WTC11 (cell line): ENCODE measurements at regions not wholly inside any gene's neighbourhood (a gene's known extent, or its start where the extent isn't known, plus 50 kb on each side); places are given as distances from the start of the nearest gene placed in this dataset.

ENCODE experiments used
- ATAC-seq: fragments of 200-7000 bp; cut with Tn5 transposase; 2 replicates; pipeline ENCODE4 v1.10.0; 2021; ENCODE audit warnings: mild to moderate bottlenecking, moderate library complexity
- CTCF ChIA-PET: fragments of 300-600 bp; sonication (Branson Sonifier 250); formaldehyde crosslinking; loops from one replicate; lab custom pipeline; 2021; ENCODE audit warnings: antibody characterized with exemption; lab: Charles Lee
- POLR2A ChIA-PET: fragments of 350-600 bp; sonication (Branson Sonifier 250); formaldehyde crosslinking; loops from one replicate; lab custom pipeline; 2021; ENCODE audit warnings: antibody characterized with exemption; lab: Charles Lee
- DNase-seq: peaks from one replicate; pipeline ENCODE4 v3.0.0; 2021; ENCODE audit warnings: low spot score
- H3K27ac Mint-ChIP-seq: 2 replicates; pipeline ENCODE4 v1.8.0; 2021; ENCODE audit warnings: mixed read lengths
- H3K27me3 Mint-ChIP-seq: 2 replicates; pipeline ENCODE4 v1.8.0; 2021; ENCODE audit warnings: low read depth, mild to moderate bottlenecking, moderate library complexity, mixed read lengths
- H3K36me3 Mint-ChIP-seq: 2 replicates; pipeline ENCODE4 v1.8.0; 2021; ENCODE audit warnings: mixed read lengths
- H3K4me1 Mint-ChIP-seq: 2 replicates; pipeline ENCODE4 v1.8.0; 2022; ENCODE audit warnings: mixed read lengths
- H3K4me3 Mint-ChIP-seq: 2 replicates; pipeline ENCODE4 v1.8.0; 2021; ENCODE audit warnings: mild to moderate bottlenecking, moderate library complexity, mixed read lengths
- H3K9me3 Mint-ChIP-seq: 2 replicates; pipeline ENCODE4 v1.8.0; 2021; ENCODE audit warnings: mixed read lengths
- CDX4 ChIP-seq: fragments of 250-450 bp; sonication (Bioruptor Pico); IDR thresholded peaks from 2 replicates; pipeline ENCODE4 v1.9.0; 2021; ENCODE audit warnings: moderate library complexity, mild to moderate bottlenecking, inconsistent platforms, borderline replicate concordance
- CREB1 ChIP-seq: sonication (generic); formaldehyde crosslinking; IDR thresholded peaks from 2 replicates; pipeline ENCODE4 v1.8.0; 2023; ENCODE audit warnings: mild to moderate bottlenecking, missing genetic modification reagents
- CTCF ChIP-seq: fragments of 200-600 bp; IDR thresholded peaks from 2 replicates; pipeline ENCODE4 v1.8.0; 2022; ENCODE audit warnings: antibody characterized with exemption
- E2F4 ChIP-seq: sonication (generic); formaldehyde crosslinking; IDR thresholded peaks from 2 replicates; pipeline ENCODE4 v1.8.1; 2022; ENCODE audit warnings: low read depth, mild to moderate bottlenecking, moderate library complexity, missing genetic modification reagents, borderline replicate concordance
- E2F5 ChIP-seq: sonication (generic); formaldehyde crosslinking; IDR thresholded peaks from 2 replicates; pipeline ENCODE4 v1.8.1; 2022; ENCODE audit warnings: mild to moderate bottlenecking, moderate library complexity, missing genetic modification reagents
- ETV6 ChIP-seq: sonication (generic); formaldehyde crosslinking; IDR thresholded peaks from 2 replicates; pipeline ENCODE4 v1.8.1; 2022; ENCODE audit warnings: mild to moderate bottlenecking, missing genetic modification reagents
- FOXP4 ChIP-seq: sonication (generic); formaldehyde crosslinking; IDR thresholded peaks from 2 replicates; pipeline ENCODE4 v1.8.0; 2022; ENCODE audit warnings: mild to moderate bottlenecking, missing genetic modification reagents
- HMGXB4 ChIP-seq: sonication (generic); formaldehyde crosslinking; IDR thresholded peaks from 2 replicates; pipeline ENCODE4 v1.8.1; 2023; ENCODE audit warnings: mild to moderate bottlenecking, moderate library complexity, missing genetic modification reagents
- IRF1 ChIP-seq: sonication (generic); formaldehyde crosslinking; IDR thresholded peaks from 2 replicates; pipeline ENCODE4 v1.8.0; 2023; ENCODE audit warnings: missing genetic modification reagents
- JAZF1 ChIP-seq: fragments of 250-450 bp; sonication (Bioruptor Pico); IDR thresholded peaks from 2 replicates; pipeline ENCODE4 v1.9.0; 2021; ENCODE audit warnings: moderate library complexity, mild to moderate bottlenecking, inconsistent platforms
- MXD4 ChIP-seq: fragments of 250-450 bp; sonication (Bioruptor Pico); IDR thresholded peaks from 2 replicates; pipeline ENCODE4 v1.8.0; 2021; ENCODE audit warnings: mild to moderate bottlenecking, moderate library complexity, borderline replicate concordance
- OVOL2 ChIP-seq: fragments of 250-450 bp; sonication (Bioruptor Pico); IDR thresholded peaks from 2 replicates; pipeline ENCODE4 v1.9.0; 2021; ENCODE audit warnings: mild to moderate bottlenecking, borderline replicate concordance
- PREB ChIP-seq: sonication (generic); formaldehyde crosslinking; IDR thresholded peaks from 2 replicates; pipeline ENCODE4 v1.8.1; 2022; ENCODE audit warnings: mild to moderate bottlenecking, missing genetic modification reagents, moderate library complexity, borderline replicate concordance
- SP1 ChIP-seq: sonication (generic); formaldehyde crosslinking; conservative IDR thresholded peaks from 2 replicates; pipeline ENCODE4 v1.8.1; 2022; ENCODE audit warnings: missing genetic modification reagents
- TEAD4 ChIP-seq: sonication (generic); formaldehyde crosslinking; IDR thresholded peaks from 2 replicates; pipeline ENCODE4 v1.8.0; 2022; ENCODE audit warnings: mild to moderate bottlenecking, missing genetic modification reagents
- TP53 ChIP-seq: sonication (generic); formaldehyde crosslinking; IDR thresholded peaks from 2 replicates; pipeline ENCODE4 v1.8.1; 2023; ENCODE audit warnings: mild to moderate bottlenecking, missing genetic modification reagents
- ZNF121 ChIP-seq: sonication (generic); formaldehyde crosslinking; IDR thresholded peaks from 2 replicates; pipeline ENCODE4 v1.8.0; 2023; ENCODE audit warnings: missing genetic modification reagents
- ZNF138 ChIP-seq: sonication (generic); formaldehyde crosslinking; conservative IDR thresholded peaks from 2 replicates; pipeline ENCODE4 v1.8.1; 2022; ENCODE audit warnings: mild to moderate bottlenecking, moderate library complexity, missing genetic modification reagents
- ZNF263 ChIP-seq: sonication (generic); formaldehyde crosslinking; IDR thresholded peaks from 2 replicates; pipeline ENCODE4 v1.8.1; 2022; ENCODE audit warnings: low read depth, mild to moderate bottlenecking, moderate library complexity, missing genetic modification reagents
- ZNF396 ChIP-seq: fragments of 250-450 bp; sonication (Bioruptor Pico); IDR thresholded peaks from 2 replicates; pipeline ENCODE4 v1.8.0; 2021; ENCODE audit warnings: mild to moderate bottlenecking, moderate library complexity, borderline replicate concordance
- ZSCAN18 ChIP-seq: fragments of 250-450 bp; sonication (Bioruptor Pico); IDR thresholded peaks from 2 replicates; pipeline ENCODE4 v2.1.2; 2022; ENCODE audit warnings: mild to moderate bottlenecking, moderate library complexity

GRCh38 chr1:110731529-110731928, 56.8 kb upstream of the KCNA3 start:
- ChIA-PET CTCF (no interaction called here), POLR2A (no interaction called here)
- no peaks in the 10 kb centered on the region for H3K36me3 Mint-ChIP-seq
- no peak overlapping the region for H3K27ac Mint-ChIP-seq
- TF ChIP-seq ZNF138 (CRISPR knock-in tag) (no peak), SP1 (CRISPR knock-in tag) (no peak), CTCF (no peak), E2F5 (no peak), JAZF1 (CRISPR knock-in tag) (no peak), IRF1 (CRISPR knock-in tag) (no peak), HMGXB4 (CRISPR knock-in tag) (no peak), ZNF396 (CRISPR knock-in tag) (no peak), ZNF263 (no peak)
- no peaks in the 10 kb centered on the region for H3K9me3 Mint-ChIP-seq
- H3K4me3 Mint-ChIP-seq: no peak overlapping the region
- no peak for DNase-seq
- H3K27me3 Mint-ChIP-seq: peaks cover 63% of the 10 kb centered on the region
- peaks cover 36% of the 10 kb centered on the region for H3K4me1 Mint-ChIP-seq
- ATAC-seq: no peak

- ChIA-PET CTCF (interaction anchor here (1.1 kb wide), 1 partner anchor 38 kb away, joined by 3 read pairs; no protein-coding TSS in a partner anchor), POLR2A (no interaction called here)
- no peak for ATAC-seq
- no peak overlapping the region for H3K4me3 Mint-ChIP-seq
- DNase-seq: no peak
- no peaks in the 10 kb centered on the region for H3K9me3 Mint-ChIP-seq
- peaks cover 29% of the 10 kb centered on the region for H3K4me1 Mint-ChIP-seq
- no peak overlapping the region for H3K27ac Mint-ChIP-seq
- H3K36me3 Mint-ChIP-seq: no peaks in the 10 kb centered on the region
- H3K27me3 Mint-ChIP-seq: peaks cover 36% of the 10 kb centered on the region
- no peak for TF ChIP-seq TEAD4 (CRISPR knock-in tag)
- no peak for TF ChIP-seq E2F5
- TF ChIP-seq ZNF263: no peak
- TF ChIP-seq OVOL2 (CRISPR knock-in tag): no peak
- TF ChIP-seq PREB (CRISPR knock-in tag): no peak
- no peak for TF ChIP-seq CDX4
- no peak for TF ChIP-seq ZNF121 (CRISPR knock-in tag)
- no peak for TF ChIP-seq ETV6 (CRISPR knock-in tag)
- TF ChIP-seq E2F4 (CRISPR knock-in tag): no peak
- TF ChIP-seq FOXP4 (CRISPR knock-in tag): no peak
- no peak for TF ChIP-seq ZSCAN18 (CRISPR knock-in tag)
- no peak for TF ChIP-seq TP53
- no peak for TF ChIP-seq MXD4 (CRISPR knock-in tag)
- TF ChIP-seq CREB1 (CRISPR knock-in tag): no peak
Measured at GRCh38 chr1:110728388-110729001, 53.8 kb upstream of the KCNA3 start.
